Vagina (tissue), 2 donors: ENCODE measurements at regions not wholly inside any gene's neighbourhood (a gene's known extent, or its start where the extent isn't known, plus 50 kb on each side); places are given as distances from the start of the nearest gene placed in this dataset.

Experiments
- DNase-seq, 2 donors: peaks; one replicate each; pipeline ENCODE4 v3.0.0-alpha.2; 2017; ENCODE audit errors: extremely low spot score in 2 of 2
- H3K27ac ChIP-seq: fragments of 200-600 bp; sonication (generic); one replicate; pipeline ENCODE4 v1.5.1; 2019
- H3K27me3 ChIP-seq: fragments of 200-600 bp; sonication (generic); one replicate; pipeline ENCODE4 v1.5.1; 2019
- H3K36me3 ChIP-seq, 2 donors: fragments of 200-600 bp; sonication (generic); one replicate each; pipeline ENCODE4 v1.5.1; 2017 to 2019
- H3K4me1 ChIP-seq: fragments of 200-600 bp; sonication (generic); one replicate; pipeline ENCODE4 v1.5.1; 2019
- H3K4me3 ChIP-seq, 2 donors: fragments of 200-600 bp; sonication (generic); 1 replicate in 1 of 2; 2 replicates in 1 of 2; pipeline ENCODE4 v1.5.1; 2016 to 2019
- H3K9me3 ChIP-seq: fragments of 200-600 bp; sonication (generic); one replicate; pipeline ENCODE4 v1.5.1; 2019
- CTCF ChIP-seq, 3 experiments: fragments of 450-650 bp in 2 of 3; fragments of 200-600 bp in 1 of 3; sonication (generic) in 1 of 3; IDR thresholded peaks; one replicate each; pipeline ENCODE4 v1.5.1; 2017 to 2019; ENCODE audit warnings: antibody characterized with exemption in 3 of 3, mild to moderate bottlenecking in 2 of 3, moderate library complexity in 2 of 3
- POLR2A ChIP-seq, 2 donors: fragments of 450-650 bp; IDR thresholded peaks; one replicate each; pipeline ENCODE4 v1.6.1; 2017; ENCODE audit warnings: antibody characterized with exemption in 2 of 2, mild to moderate bottlenecking in 2 of 2, moderate library complexity in 2 of 2
- POLR2AphosphoS5 ChIP-seq, 2 donors: sonication (generic); formaldehyde crosslinking; IDR thresholded peaks; one replicate each; pipeline ENCODE4 v1.9.0; 2017; ENCODE audit warnings: antibody characterized with exemption in 2 of 2, mild to moderate bottlenecking in 2 of 2, low read depth in 1 of 2; ENCODE audit not compliant: insufficient read depth in 1 of 2
- intact Hi-C: fragments of 100-400 bp; cut with DNase I; formaldehyde crosslinking; loops from one replicate; pipeline ENCODE4 v1.15.1; 2023

DNA sequence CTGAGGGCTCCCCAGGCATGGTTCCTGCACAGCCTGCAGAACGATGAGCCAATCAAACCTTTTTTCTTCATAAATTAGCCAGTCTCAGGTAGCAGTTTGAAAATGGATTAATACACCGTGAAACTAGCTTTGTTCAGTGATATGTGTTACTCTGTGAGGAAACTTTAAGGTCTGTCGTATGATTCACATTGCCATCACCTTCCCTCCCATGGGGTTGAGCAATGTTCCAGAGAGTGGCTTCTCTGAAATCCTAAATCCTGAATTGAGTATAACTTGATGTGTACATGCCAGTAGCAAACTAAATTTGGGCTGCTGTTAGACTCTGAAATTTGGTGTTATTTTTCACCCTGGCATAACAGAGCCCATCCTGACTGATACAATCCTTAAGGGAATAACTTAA is 866.4 kb upstream of the C9orf72 start:
- no peaks in the 10 kb centered on the region for H3K4me1 ChIP-seq
- no peaks in the 10 kb centered on the region for H3K9me3 ChIP-seq
- intact Hi-C loops = no loop called here
- H3K4me3 ChIP-seq = no peak overlapping the region
- H3K36me3 ChIP-seq = no peaks in the 10 kb centered on the region
- H3K27ac ChIP-seq = no peak overlapping the region
- TF ChIP-seq CTCF (IDR thresholded peaks at IDR 0.05) = no peak
- no peaks in the 10 kb centered on the region for H3K27me3 ChIP-seq
- DNase-seq = no peak

- Histone ChIP-seq H3K4me1 (no peaks in the 10 kb centered on the region), H3K4me3 (no peak overlapping the region), H3K27ac (no peak overlapping the region), H3K27me3 (no peaks in the 10 kb centered on the region), H3K9me3 (no peaks in the 10 kb centered on the region), H3K36me3 (no peaks in the 10 kb centered on the region)
- intact Hi-C loops = no loop called here
- no peak for TF ChIP-seq POLR2AphosphoS5 (IDR thresholded peaks at IDR 0.05; ENCODE audit: insufficient read depth in 1 of 2, low read depth in 1 of 2)
- no peak for TF ChIP-seq CTCF (IDR thresholded peaks at IDR 0.05)
- TF ChIP-seq POLR2A (IDR thresholded peaks at IDR 0.05) = no peak
- no peak for DNase-seq
Observed at GRCh38 chr9:28443461-28443860, 870.2 kb upstream of the C9orf72 start.

DNA sequence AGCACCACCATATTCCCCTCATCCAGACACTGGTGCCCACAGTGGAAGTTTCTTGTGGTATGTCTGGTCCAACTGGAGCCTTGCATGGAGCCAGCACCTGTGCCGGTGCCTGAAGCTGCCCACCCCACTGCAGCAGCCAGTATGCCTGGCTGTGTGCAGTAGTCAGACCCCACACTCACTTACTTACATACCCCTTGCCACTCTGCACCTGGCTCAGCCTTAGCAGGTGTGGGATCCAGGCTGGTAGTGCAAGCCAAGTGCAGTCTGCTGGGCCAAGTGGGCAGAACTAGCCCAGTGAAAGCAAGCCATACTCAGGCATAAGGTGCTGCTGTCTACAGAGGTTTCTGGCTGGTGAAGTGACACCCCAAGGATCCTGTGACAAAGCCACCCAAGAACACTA is 871.4 kb upstream of the C9orf72 start:
- no peak for TF ChIP-seq POLR2A (IDR thresholded peaks at IDR 0.05)
- TF ChIP-seq CTCF (IDR thresholded peaks at IDR 0.05) = no peak
- no peak for TF ChIP-seq POLR2AphosphoS5 (IDR thresholded peaks at IDR 0.05; ENCODE audit: insufficient read depth in 1 of 2, low read depth in 1 of 2)
- intact Hi-C loops = no loop called here
- Histone ChIP-seq H3K27ac (no peak overlapping the region), H3K27me3 (no peaks in the 10 kb centered on the region), H3K4me1 (no peaks in the 10 kb centered on the region), H3K36me3 (no peaks in the 10 kb centered on the region), H3K9me3 (no peaks in the 10 kb centered on the region), H3K4me3 (no peak overlapping the region)
- no peak for DNase-seq

GRCh38 chr9:28445211-28445610 is 871.9 kb upstream of the C9orf72 start:
- no peak for TF ChIP-seq POLR2AphosphoS5 (IDR thresholded peaks at IDR 0.05; ENCODE audit: insufficient read depth in 1 of 2, low read depth in 1 of 2)
- no peak for TF ChIP-seq CTCF (IDR thresholded peaks at IDR 0.05)
- TF ChIP-seq POLR2A (IDR thresholded peaks at IDR 0.05) = no peak
- DNase-seq = no peak
- Histone ChIP-seq H3K4me1 (no peaks in the 10 kb centered on the region), H3K27ac (no peak overlapping the region), H3K9me3 (no peaks in the 10 kb centered on the region), H3K4me3 (no peak overlapping the region), H3K36me3 (no peaks in the 10 kb centered on the region), H3K27me3 (no peaks in the 10 kb centered on the region)
- intact Hi-C loops = no loop called here

GRCh38 chr9:28453918-28454317 is 880.6 kb upstream of the C9orf72 start:
- Histone ChIP-seq H3K4me1 (no peaks in the 10 kb centered on the region), H3K27me3 (no peaks in the 10 kb centered on the region), H3K27ac (no peak overlapping the region), H3K9me3 (no peaks in the 10 kb centered on the region), H3K4me3 (no peak overlapping the region), H3K36me3 (no peaks in the 10 kb centered on the region)
- TF ChIP-seq POLR2AphosphoS5 (IDR thresholded peaks at IDR 0.05; ENCODE audit: insufficient read depth in 1 of 2, low read depth in 1 of 2) (no peak), CTCF (IDR thresholded peaks at IDR 0.05) (no peak), POLR2A (IDR thresholded peaks at IDR 0.05) (no peak)
- no peak for DNase-seq
- intact Hi-C loops = no loop called here
